Astrocyte (in vitro differentiated cells and primary cell): ENCODE measurements at regions not wholly inside any gene's neighbourhood (a gene's known extent, or its start where the extent isn't known, plus 50 kb on each side); places are given as distances from the start of the nearest gene placed in this dataset.

ENCODE experiments used
- DNase-seq: peaks from one replicate; pipeline ENCODE4 v3.0.0-alpha.2; 2010; ENCODE audit warnings: low read depth
- FAIRE-seq: peaks from 2 replicates; lab custom pipeline; 2011; peaks lifted over from hg19 to GRCh38; lab: Jason Lieb, UNC
- H2AFZ ChIP-seq: 2 replicates; pipeline ENCODE4 v1.6.0; 2012; ENCODE audit warnings: low read depth, low read length, inconsistent platforms
- H3K27ac ChIP-seq: 2 replicates; pipeline ENCODE4 v1.5.1; 2011; ENCODE audit warnings: low read depth, low read length, inconsistent platforms
- H3K27me3 ChIP-seq: 2 replicates; pipeline ENCODE4 v1.6.0; 2011; ENCODE audit warnings: low read length, inconsistent platforms; ENCODE audit not compliant: insufficient read depth
- H3K36me3 ChIP-seq: 2 replicates; pipeline ENCODE4 v1.5.1; 2011; ENCODE audit warnings: low read length, inconsistent platforms; ENCODE audit not compliant: insufficient read depth
- H3K4me1 ChIP-seq: 2 replicates; pipeline ENCODE4 v1.5.1; 2011; ENCODE audit warnings: low read length, inconsistent platforms; ENCODE audit not compliant: insufficient read depth
- H3K4me2 ChIP-seq: 2 replicates; pipeline ENCODE4 v1.6.0; 2012; ENCODE audit warnings: low read length, inconsistent platforms
- H3K4me3 ChIP-seq: 2 replicates; pipeline ENCODE4 v1.5.1; 2011; ENCODE audit warnings: low read depth, mild to moderate bottlenecking, low read length, inconsistent platforms; ENCODE audit not compliant: insufficient read depth
- H3K79me2 ChIP-seq: 2 replicates; pipeline ENCODE4 v1.6.0; 2012; ENCODE audit warnings: mild to moderate bottlenecking, low read length, inconsistent platforms; ENCODE audit not compliant: insufficient read depth
- H3K9ac ChIP-seq: 2 replicates; pipeline ENCODE4 v1.6.0; 2012; ENCODE audit warnings: mild to moderate bottlenecking, low read length, inconsistent platforms
- H3K9me3 ChIP-seq: 2 replicates; pipeline ENCODE4 v1.5.1; 2012; ENCODE audit warnings: low read depth, mild to moderate bottlenecking, low read length, inconsistent platforms; ENCODE audit not compliant: insufficient read depth
- H4K20me1 ChIP-seq: 2 replicates; pipeline ENCODE4 v1.6.0; 2012; ENCODE audit warnings: low read length, inconsistent platforms; ENCODE audit not compliant: insufficient read depth
- H3K27ac Mint-ChIP-seq: one replicate; pipeline ENCODE4 v1.8.0; 2021; ENCODE audit warnings: mild to moderate bottlenecking, mixed read lengths; ENCODE audit not compliant: unreplicated experiment
- H3K27me3 Mint-ChIP-seq: one replicate; pipeline ENCODE4 v1.8.0; 2021; ENCODE audit warnings: low read depth, mixed read lengths; ENCODE audit not compliant: unreplicated experiment
- H3K36me3 Mint-ChIP-seq: one replicate; pipeline ENCODE4 v1.8.0; 2021; ENCODE audit warnings: low read depth, mixed read lengths; ENCODE audit not compliant: unreplicated experiment
- H3K4me1 Mint-ChIP-seq: one replicate; pipeline ENCODE4 v1.8.0; 2021; ENCODE audit warnings: low read depth, mixed read lengths; ENCODE audit not compliant: unreplicated experiment
- H3K4me3 Mint-ChIP-seq: one replicate; pipeline ENCODE4 v1.8.0; 2021; ENCODE audit warnings: mild to moderate bottlenecking, moderate library complexity, mixed read lengths; ENCODE audit not compliant: unreplicated experiment
- H3K9me3 Mint-ChIP-seq: one replicate; pipeline ENCODE4 v1.8.0; 2021; ENCODE audit warnings: mild to moderate bottlenecking, mixed read lengths; ENCODE audit not compliant: unreplicated experiment
- EZH2 ChIP-seq: IDR thresholded peaks from 2 replicates; pipeline ENCODE4 v1.6.1; 2012; ENCODE audit warnings: mild to moderate bottlenecking, low read length, inconsistent platforms; ENCODE audit not compliant: insufficient read depth
- TF ChIP-seq, protein P1 (sequence below): IDR thresholded peaks from 2 replicates; pipeline ENCODE4 v1.5.1; 2011; ENCODE audit warnings: low read depth, mild to moderate bottlenecking, inconsistent platforms, low read length, moderate library complexity; ENCODE audit not compliant: insufficient read depth

DNA sequence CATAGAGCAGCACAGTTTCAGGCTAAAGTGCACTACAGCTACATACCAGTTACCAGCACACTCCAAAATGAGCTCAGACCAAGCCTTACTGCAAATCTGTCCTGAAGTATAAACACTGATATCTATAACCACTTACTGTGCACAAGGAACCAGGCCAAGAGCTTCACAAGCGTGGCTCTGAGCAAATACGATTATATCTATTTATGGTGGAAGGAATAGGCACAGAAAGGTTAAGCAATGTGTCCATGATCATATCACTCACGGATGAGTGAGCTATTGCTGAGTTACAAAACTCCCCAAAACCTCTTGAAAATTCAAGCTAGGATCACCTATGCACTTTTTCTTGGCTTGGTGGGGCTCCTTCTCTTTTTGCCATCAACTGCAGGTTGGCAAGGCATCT is 84.9 kb downstream of the GPAM start:
- no peaks in the 10 kb centered on the region for H3K4me1 ChIP-seq
- FAIRE-seq, result no peak
- Mint-ChIP-seq H3K27me3 (peaks cover 10% of the 10 kb centered on the region), H3K4me1 (no peaks in the 10 kb centered on the region), H3K4me3 (no peak overlapping the region), H3K9me3 (peaks cover 12% of the 10 kb centered on the region), H3K27ac (no peak overlapping the region), H3K36me3 (no peaks in the 10 kb centered on the region)
- H2AFZ ChIP-seq, result no peak overlapping the region
- peaks cover 5% of the 10 kb centered on the region for H3K9me3 ChIP-seq
- H4K20me1 ChIP-seq, result no peaks in the 10 kb centered on the region
- no peak for TF ChIP-seq EZH2
- TF ChIP-seq, protein P1, sequence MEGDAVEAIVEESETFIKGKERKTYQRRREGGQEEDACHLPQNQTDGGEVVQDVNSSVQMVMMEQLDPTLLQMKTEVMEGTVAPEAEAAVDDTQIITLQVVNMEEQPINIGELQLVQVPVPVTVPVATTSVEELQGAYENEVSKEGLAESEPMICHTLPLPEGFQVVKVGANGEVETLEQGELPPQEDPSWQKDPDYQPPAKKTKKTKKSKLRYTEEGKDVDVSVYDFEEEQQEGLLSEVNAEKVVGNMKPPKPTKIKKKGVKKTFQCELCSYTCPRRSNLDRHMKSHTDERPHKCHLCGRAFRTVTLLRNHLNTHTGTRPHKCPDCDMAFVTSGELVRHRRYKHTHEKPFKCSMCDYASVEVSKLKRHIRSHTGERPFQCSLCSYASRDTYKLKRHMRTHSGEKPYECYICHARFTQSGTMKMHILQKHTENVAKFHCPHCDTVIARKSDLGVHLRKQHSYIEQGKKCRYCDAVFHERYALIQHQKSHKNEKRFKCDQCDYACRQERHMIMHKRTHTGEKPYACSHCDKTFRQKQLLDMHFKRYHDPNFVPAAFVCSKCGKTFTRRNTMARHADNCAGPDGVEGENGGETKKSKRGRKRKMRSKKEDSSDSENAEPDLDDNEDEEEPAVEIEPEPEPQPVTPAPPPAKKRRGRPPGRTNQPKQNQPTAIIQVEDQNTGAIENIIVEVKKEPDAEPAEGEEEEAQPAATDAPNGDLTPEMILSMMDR, result no peak
- no peak overlapping the region for H3K4me2 ChIP-seq
- DNase-seq, result no peak
- no peak overlapping the region for H3K4me3 ChIP-seq
- H3K9ac ChIP-seq, result no peak overlapping the region
- H3K36me3 ChIP-seq, result no peaks in the 10 kb centered on the region
- H3K27me3 ChIP-seq, result no peaks in the 10 kb centered on the region
- no peaks in the 10 kb centered on the region for H3K79me2 ChIP-seq
- H3K27ac ChIP-seq, result no peak overlapping the region
